ENCODE measurements at regions not wholly inside any gene's neighbourhood (a gene's known extent, or its start where the extent isn't known, plus 50 kb on each side); places are given as distances from the start of the nearest gene placed in this dataset.

GRCh38 chr18:61756244-61756643, 136.6 kb downstream of the RNF152 start:
- DNase-seq (ENCODE audit: low read depth), result no peak
- no peak overlapping the region for H3K4me3 ChIP-seq (ENCODE audit: low read depth, low read length)

GRCh38 chr18:61755555-61755954, 137.3 kb downstream of the RNF152 start:
- no peak for DNase-seq (ENCODE audit: low read depth)
- H3K4me3 ChIP-seq (ENCODE audit: low read depth, low read length), result no peak overlapping the region

GRCh38 chr18:61754039-61754583, 138.7 kb downstream of the RNF152 start:
- H3K4me3 ChIP-seq (ENCODE audit: low read depth, low read length), result no peak overlapping the region
- no peak for DNase-seq (ENCODE audit: low read depth)

GRCh38 chr18:61753373-61753772, 139.4 kb downstream of the RNF152 start:
- DNase-seq (ENCODE audit: low read depth), result no peak
- H3K4me3 ChIP-seq (ENCODE audit: low read depth, low read length), result no peak overlapping the region

GRCh38 chr18:61752973-61753372, 139.8 kb downstream of the RNF152 start:
- DNase-seq (ENCODE audit: low read depth), result no peak
- no peak overlapping the region for H3K4me3 ChIP-seq (ENCODE audit: low read depth, low read length)

GRCh38 chr18:61750840-61751668, 141.8 kb downstream of the RNF152 start:
- H3K4me3 ChIP-seq (ENCODE audit: low read depth, low read length), result no peak overlapping the region
- DNase-seq (ENCODE audit: low read depth), result no peak

GRCh38 chr18:61749546-61749945, 143.3 kb downstream of the RNF152 start:
- H3K4me3 ChIP-seq (ENCODE audit: low read depth, low read length), result no peak overlapping the region
- DNase-seq (ENCODE audit: low read depth), result no peak

- DNase-seq (ENCODE audit: low read depth), result no peak
- no peak overlapping the region for H3K4me3 ChIP-seq (ENCODE audit: low read depth, low read length)
These were observed 143.8 kb downstream of the RNF152 start for GRCh38 chr18:61749031-61749430.

- no peak overlapping the region for H3K4me3 ChIP-seq (ENCODE audit: low read depth, low read length)
- no peak for DNase-seq (ENCODE audit: low read depth)
These were observed 144.8 kb downstream of the RNF152 start for GRCh38 chr18:61748004-61748403.

- no peak overlapping the region for H3K4me3 ChIP-seq (ENCODE audit: low read depth, low read length)
- peak; percentile 63 for DNase-seq (ENCODE audit: low read depth)
These were observed 148.9 kb downstream of the RNF152 start for GRCh38 chr18:61743775-61744531.

- H3K4me3 ChIP-seq (ENCODE audit: low read depth, low read length), result no peak overlapping the region
- DNase-seq (ENCODE audit: low read depth), result no peak
These were observed 150.0 kb downstream of the RNF152 start for GRCh38 chr18:61742565-61743429.

- H3K4me3 ChIP-seq (ENCODE audit: low read depth, low read length), result no peak overlapping the region
- DNase-seq (ENCODE audit: low read depth), result no peak
These were observed 150.8 kb downstream of the RNF152 start for GRCh38 chr18:61741881-61742454.

GRCh38 chr18:61738488-61738887, 154.3 kb downstream of the RNF152 start:
- no peak for DNase-seq (ENCODE audit: low read depth)
- no peak overlapping the region for H3K4me3 ChIP-seq (ENCODE audit: low read depth, low read length)

- no peak overlapping the region for H3K4me3 ChIP-seq (ENCODE audit: low read depth, low read length)
- DNase-seq (ENCODE audit: low read depth), result peak; percentile 47
These were observed 154.8 kb downstream of the RNF152 start for GRCh38 chr18:61738042-61738441.

GRCh38 chr18:61736133-61736532, 156.7 kb downstream of the RNF152 start:
- H3K4me3 ChIP-seq (ENCODE audit: low read depth, low read length), result no peak overlapping the region

GRCh38 chr18:61735564-61736102, 157.2 kb downstream of the RNF152 start:
- no peak for DNase-seq (ENCODE audit: low read depth)
- H3K4me3 ChIP-seq (ENCODE audit: low read depth, low read length), result no peak overlapping the region

More at GRCh38 chr18:61736133-61736532, 156.7 kb downstream of the RNF152 start:
- DNase-seq (ENCODE audit: low read depth), result no peak

- DNase-seq (ENCODE audit: low read depth), result no peak
- no peak overlapping the region for H3K4me3 ChIP-seq (ENCODE audit: low read depth, low read length)
These were observed 158.4 kb downstream of the RNF152 start for GRCh38 chr18:61734396-61734795.

GRCh38 chr18:61732854-61733253, 160.0 kb downstream of the RNF152 start:
- DNase-seq (ENCODE audit: low read depth), result no peak
- no peak overlapping the region for H3K4me3 ChIP-seq (ENCODE audit: low read depth, low read length)

Data from skeletal muscle cell (primary cell).